Pancreas (tissue), 10 donors: ENCODE measurements at regions not wholly inside any gene's neighbourhood (a gene's known extent, or its start where the extent isn't known, plus 50 kb on each side); places are given as distances from the start of the nearest gene placed in this dataset.

Source experiments
- ATAC-seq, 4 donors: fragments of 200-7000 bp; cut with Tn5 transposase; one replicate each; pipeline versions ENCODE4 v1.8.0 to v1.9.1; 2020; ENCODE audit warnings: mild to moderate bottlenecking in 4 of 4, moderate library complexity in 4 of 4
- DNase-seq, 6 donors: peaks; one replicate each; pipeline ENCODE4 v3.0.0-alpha.2; 2020
- FAIRE-seq: peaks from 2 replicates; lab custom pipeline; 2012; peaks lifted over from hg19 to GRCh38; lab: Jason Lieb, UNC
- H3K27ac ChIP-seq, 4 donors: fragments of 200-600 bp; sonication (generic); 1 replicate in 3 of 4; 2 replicates in 1 of 4; pipeline versions ENCODE4 v1.5.0 to v1.8.0; 2020
- H3K27me3 ChIP-seq, 4 donors: fragments of 200-600 bp; one replicate each; pipeline ENCODE4 v1.8.0; 2021
- H3K36me3 ChIP-seq, 3 donors: fragments of 200-600 bp; sonication (generic) in 1 of 3; one replicate each; pipeline versions ENCODE4 v1.5.0 to v1.8.0; 2020 to 2021
- H3K4me1 ChIP-seq, 3 donors: fragments of 200-600 bp; one replicate each; pipeline ENCODE4 v1.8.0; 2021
- H3K4me3 ChIP-seq, 4 donors: fragments of 200-600 bp; sonication (generic) in 2 of 4; one replicate each; pipeline versions ENCODE4 v1.5.0 to v1.8.0; 2020 to 2021
- H3K9me3 ChIP-seq, 4 donors: fragments of 200-600 bp; one replicate each; pipeline ENCODE4 v1.8.0; 2021
- WGBS, 2 donors: extraction: QIAGEN DNeasy Blood & Tissue Kit; methylation state at CpG; one replicate each; pipeline ENCODE4 v1.1.7; 2013; 5-methylcytosine and 5-hydroxymethylcytosine counted together
- intact Hi-C, 3 donors: fragments of 100-400 bp; cut with DNase I; formaldehyde crosslinking; loops; one replicate each; pipeline versions ENCODE4 v1.11.1 to v1.14.2; 2022
- TF ChIP-seq, protein P1 (sequence below), 4 donors: fragments of 200-600 bp; sonication (generic) in 3 of 4; IDR thresholded peaks; one replicate each; pipeline versions ENCODE4 v1.5.0 to v1.8.0; 2021; ENCODE audit warnings: antibody characterized with exemption in 4 of 4
- donor health status: healthy with polysubstance abuse.
- donor health status: DM: no; HTN: no; CAD: no; lungs with moderate emphysema.
- donor health status: DM: no; HTN: no; CAD: no.
- donor health status: control.
- donor health status: control.
- donor health status: Bipolar disorder and iron deficiency.
- donor health status: DM: yes; HTN: yes; CAD: no.
- donor health status: DM: no; HTN: no; CAD: no.
- donor health status: DM: no; HTN: no; CAD: no.
- donor health status: DM: yes; HTN: yes; CAD: no.

DNA sequence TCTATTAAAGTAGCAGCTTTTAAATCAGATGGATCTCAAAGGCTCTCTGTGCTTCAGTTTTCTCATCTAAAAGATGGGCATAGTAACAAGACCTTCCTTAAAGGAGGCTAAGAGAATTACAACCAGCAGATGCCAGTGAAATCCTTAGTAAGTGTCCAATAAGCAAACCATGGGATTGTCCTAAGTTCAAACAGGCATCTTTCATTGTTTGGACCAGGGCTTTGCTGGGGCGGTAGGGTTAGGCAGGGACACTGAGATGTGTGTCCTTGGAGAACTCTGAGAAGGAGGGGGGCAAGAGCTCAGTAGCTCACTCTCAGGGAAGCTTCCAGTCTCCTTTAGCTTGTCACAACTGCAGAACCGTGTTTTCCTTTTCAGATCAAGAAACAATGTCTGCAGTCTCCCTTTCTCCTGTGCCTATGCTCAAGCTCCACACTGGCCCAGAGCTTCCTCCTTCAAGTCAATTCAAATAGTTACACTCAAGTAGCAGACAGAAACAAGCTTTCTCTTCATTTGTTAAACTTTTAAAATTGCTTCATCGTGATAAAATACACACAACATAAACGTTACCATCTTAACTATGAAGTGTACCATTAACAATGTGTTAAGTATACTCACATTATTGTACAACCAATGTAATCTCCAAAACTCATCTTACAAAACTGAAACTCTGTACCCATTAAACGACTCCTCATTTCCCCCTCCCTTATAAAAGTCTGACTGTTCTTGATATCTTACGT is 216.2 kb downstream of the PIK3R1 start:
- no peak for FAIRE-seq
- no peaks in the 10 kb centered on the region for H3K9me3 ChIP-seq
- H3K36me3 ChIP-seq = no peaks in the 10 kb centered on the region
- H3K4me3 ChIP-seq = no peak overlapping the region
- intact Hi-C loops = no loop called here
- H3K4me1 ChIP-seq = no peaks in the 10 kb centered on the region
- TF ChIP-seq, protein P1, sequence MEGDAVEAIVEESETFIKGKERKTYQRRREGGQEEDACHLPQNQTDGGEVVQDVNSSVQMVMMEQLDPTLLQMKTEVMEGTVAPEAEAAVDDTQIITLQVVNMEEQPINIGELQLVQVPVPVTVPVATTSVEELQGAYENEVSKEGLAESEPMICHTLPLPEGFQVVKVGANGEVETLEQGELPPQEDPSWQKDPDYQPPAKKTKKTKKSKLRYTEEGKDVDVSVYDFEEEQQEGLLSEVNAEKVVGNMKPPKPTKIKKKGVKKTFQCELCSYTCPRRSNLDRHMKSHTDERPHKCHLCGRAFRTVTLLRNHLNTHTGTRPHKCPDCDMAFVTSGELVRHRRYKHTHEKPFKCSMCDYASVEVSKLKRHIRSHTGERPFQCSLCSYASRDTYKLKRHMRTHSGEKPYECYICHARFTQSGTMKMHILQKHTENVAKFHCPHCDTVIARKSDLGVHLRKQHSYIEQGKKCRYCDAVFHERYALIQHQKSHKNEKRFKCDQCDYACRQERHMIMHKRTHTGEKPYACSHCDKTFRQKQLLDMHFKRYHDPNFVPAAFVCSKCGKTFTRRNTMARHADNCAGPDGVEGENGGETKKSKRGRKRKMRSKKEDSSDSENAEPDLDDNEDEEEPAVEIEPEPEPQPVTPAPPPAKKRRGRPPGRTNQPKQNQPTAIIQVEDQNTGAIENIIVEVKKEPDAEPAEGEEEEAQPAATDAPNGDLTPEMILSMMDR (IDR thresholded peaks at IDR 0.05) = no peak
- no peaks in the 10 kb centered on the region for H3K27me3 ChIP-seq
- WGBS, 2 donors = 72 to 78% methylated on average over 6 of the region's 6 CpGs
- no peak for DNase-seq
- H3K27ac ChIP-seq = no peak overlapping the region
- no peak for ATAC-seq

DNA sequence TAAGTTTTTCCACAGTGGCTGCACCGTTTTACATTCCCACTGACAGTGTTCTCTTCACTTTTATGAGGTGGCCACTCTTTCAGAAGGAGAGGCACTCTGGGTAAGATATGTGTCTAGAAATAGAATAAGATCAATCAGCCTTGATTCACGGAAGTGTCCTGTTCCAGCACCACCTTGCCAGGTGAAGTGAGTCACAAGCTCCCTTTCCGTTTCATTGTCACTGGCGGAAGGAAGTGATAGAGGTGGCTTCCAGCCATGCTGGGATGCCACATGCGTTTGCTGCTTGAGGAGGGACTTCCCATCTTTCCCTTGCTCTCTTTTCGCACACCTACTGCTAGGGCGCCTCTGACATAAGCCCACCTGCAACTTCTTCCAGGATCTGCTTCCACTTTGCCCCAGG is 217.1 kb downstream of the PIK3R1 start:
- Histone ChIP-seq H3K9me3 (no peaks in the 10 kb centered on the region), H3K4me1 (no peaks in the 10 kb centered on the region), H3K27ac (no peak overlapping the region), H3K27me3 (no peaks in the 10 kb centered on the region), H3K4me3 (no peak overlapping the region), H3K36me3 (no peaks in the 10 kb centered on the region)
- DNase-seq = no peak
- intact Hi-C loops = no loop called here
- WGBS, 2 donors = 75 to 84% methylated on average over 7 of the region's 7 CpGs
- TF ChIP-seq, protein P1 (IDR thresholded peaks at IDR 0.05) = no peak
- FAIRE-seq = no peak
- no peak for ATAC-seq

DNA sequence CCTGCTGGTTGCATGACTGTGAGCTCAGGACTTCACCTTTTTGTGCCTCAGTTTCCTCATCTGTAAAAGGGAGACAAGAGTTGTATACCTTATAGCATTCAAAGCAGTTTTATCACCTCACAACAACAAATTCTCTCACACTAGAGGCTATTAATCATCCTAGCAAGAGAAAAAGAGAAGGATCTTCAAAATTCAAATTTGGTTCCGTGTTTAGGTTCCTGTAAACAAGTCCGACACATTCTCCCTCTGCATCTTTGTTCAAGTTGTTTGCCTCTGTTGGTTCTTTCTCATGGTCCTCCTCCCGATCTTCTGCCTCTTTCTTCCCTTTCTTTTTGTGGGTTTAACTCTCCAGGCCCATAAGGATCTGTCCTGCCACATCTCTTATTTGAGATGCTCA is 218.0 kb downstream of the PIK3R1 start:
- no peaks in the 10 kb centered on the region for H3K9me3 ChIP-seq
- H3K27me3 ChIP-seq = no peaks in the 10 kb centered on the region
- H3K4me1 ChIP-seq = no peaks in the 10 kb centered on the region
- ATAC-seq (no peak), DNase-seq (no peak), FAIRE-seq (no peak)
- TF ChIP-seq, protein P1 (IDR thresholded peaks at IDR 0.05) = no peak
- 87 to 93% methylated on average over 3 of the region's 3 CpGs for WGBS, 2 donors
- H3K4me3 ChIP-seq = no peak overlapping the region
- H3K27ac ChIP-seq = peak overlapping the region in 2 of 4 donors; percentile 47 to 62
- no peaks in the 10 kb centered on the region for H3K36me3 ChIP-seq
- intact Hi-C loops = no loop called here

DNA sequence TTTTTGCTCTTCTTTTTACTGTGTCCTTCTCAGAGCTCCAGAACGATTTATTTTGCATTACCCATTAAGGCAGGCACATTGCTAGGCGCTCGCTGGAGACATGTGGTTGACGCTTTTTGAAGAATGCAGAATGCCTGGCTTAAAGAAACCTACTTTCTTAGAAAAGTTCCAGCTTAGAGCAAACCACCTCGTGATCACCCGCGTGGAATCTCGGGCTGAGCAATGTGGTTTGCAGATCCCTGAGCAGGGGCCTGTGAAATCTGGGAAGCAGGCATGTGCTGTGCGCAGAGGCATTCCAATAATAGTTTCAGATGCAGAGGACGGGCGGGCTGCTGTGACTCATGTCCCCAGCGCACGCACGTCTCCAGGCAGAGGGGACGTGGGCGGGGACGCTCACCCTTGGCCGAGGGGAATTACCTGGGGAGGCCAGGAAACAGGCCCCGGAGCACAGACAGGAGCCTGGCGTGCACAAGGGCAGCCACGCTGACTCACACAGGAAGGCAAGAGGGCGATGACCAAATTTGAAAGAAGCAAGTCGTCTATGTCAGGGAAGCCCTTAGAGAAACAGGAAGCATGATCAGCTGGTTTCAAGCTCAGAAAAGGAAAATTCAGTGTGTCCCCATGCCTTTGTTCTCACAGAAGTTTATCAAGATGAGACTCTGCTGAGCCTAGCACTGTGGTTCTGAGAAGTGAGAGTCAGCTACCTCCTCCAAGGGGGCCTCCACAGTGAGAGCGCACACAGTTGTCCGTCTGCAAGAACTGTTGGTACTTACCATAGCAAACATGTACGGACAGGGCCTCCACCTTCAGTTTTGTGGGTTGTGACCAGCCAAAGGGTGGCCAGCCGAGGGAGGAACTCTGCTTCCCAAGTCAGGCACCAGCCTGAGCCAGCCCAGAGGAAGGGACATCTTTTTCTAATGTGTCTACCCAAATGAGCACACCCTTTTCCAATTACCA is 218.6 kb downstream of the PIK3R1 start:
- H3K27ac ChIP-seq = peak overlapping the region in 2 of 4 donors; percentile 47 to 62
- 69 to 75% methylated on average over 27 of the region's 27 CpGs for WGBS, 2 donors
- TF ChIP-seq, protein P1 (IDR thresholded peaks at IDR 0.05) = no peak
- DNase-seq (peak; percentile 36 to 67 (median 44)), FAIRE-seq (no peak), ATAC-seq (peak in 3 of 4 donors; percentile 81 to 92 (median 90))
- no peaks in the 10 kb centered on the region for H3K4me1 ChIP-seq
- no peaks in the 10 kb centered on the region for H3K9me3 ChIP-seq
- no peak overlapping the region for H3K4me3 ChIP-seq
- intact Hi-C loops = no loop called here
- no peaks in the 10 kb centered on the region for H3K27me3 ChIP-seq
- no peaks in the 10 kb centered on the region for H3K36me3 ChIP-seq
